ENCODE measurements at regions not wholly inside any gene's neighbourhood (a gene's known extent, or its start where the extent isn't known, plus 50 kb on each side); places are given as distances from the start of the nearest gene placed in this dataset.
"Not testable (repeated sequence)": the region's sequence is repeated elsewhere in the genome, so short reads cannot be mapped to it uniquely, and the experiment has no call there.

DNA sequence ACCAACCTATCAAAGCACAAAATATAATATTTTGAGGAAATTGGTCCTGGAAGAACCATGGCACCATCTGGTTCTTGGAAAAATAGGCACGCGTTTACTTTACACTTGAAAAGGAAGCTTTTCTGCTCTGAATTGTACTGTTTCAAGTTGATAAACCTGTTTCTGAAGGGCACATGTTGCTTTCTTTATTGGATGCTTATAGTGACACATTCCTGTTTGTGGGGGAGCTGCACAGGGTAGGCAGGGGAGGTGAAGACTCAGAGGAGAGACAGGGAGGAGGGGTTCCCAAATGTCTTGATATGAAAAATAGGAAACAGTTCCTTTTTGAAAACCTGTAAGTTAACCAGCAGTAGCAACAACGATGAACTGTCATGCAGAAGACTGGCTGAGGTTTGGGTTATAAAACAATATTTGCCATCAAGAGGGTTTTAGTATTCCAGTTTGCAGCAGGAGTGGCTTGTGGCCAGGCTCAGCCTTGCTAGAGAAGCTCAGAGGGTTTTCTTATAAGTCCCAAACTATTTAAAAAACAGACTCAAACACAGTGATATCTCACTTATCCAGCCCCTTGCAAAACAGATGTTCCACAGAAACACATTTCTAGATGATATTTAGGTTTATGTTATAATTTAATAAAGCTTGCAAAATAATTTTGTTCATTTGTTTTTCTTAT is 127.0 kb upstream of the MROH9 start:
- no peaks in the 10 kb centered on the region for H3K27me3 ChIP-seq (ENCODE audit: control insufficient read depth, insufficient read depth)
- H3K9me3 ChIP-seq (ENCODE audit: control insufficient read depth, low read length), result no peaks in the 10 kb centered on the region
- H3K4me1 ChIP-seq (ENCODE audit: control insufficient read depth, insufficient read depth, low read length), result no peaks in the 10 kb centered on the region
- H3K27ac ChIP-seq (ENCODE audit: low read length), result no peak overlapping the region
- H3K4me3 ChIP-seq (ENCODE audit: low read length), result no peak overlapping the region
- intact Hi-C loops (cut with DNase I), result loop anchor here in 1 of 4 donors (10.0 kb wide), 1 partner anchor 76 kb away; no protein-coding TSS in a partner anchor
- no peak for DNase-seq
- no peak for ATAC-seq
- 78% methylated on average over 3 of the region's 3 CpGs for WGBS

DNA sequence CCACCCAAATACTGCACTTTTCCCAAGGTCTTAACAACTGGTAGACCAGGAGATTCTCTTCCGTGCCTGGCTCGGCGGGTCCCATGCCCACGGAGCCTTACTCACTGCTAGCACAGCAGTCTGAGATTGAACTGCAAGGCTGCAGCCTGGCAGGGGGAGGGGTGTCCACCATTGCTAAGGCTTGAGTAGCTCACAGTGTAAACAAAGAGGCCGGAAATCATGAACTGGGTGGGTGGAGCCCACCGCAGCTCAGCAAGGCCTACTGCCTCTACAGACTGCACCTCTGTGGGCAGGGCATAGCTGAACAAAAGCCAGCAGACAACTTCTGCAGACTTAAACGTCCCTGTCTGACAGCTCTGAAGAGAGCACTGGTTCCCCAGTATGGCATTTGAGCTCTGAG is 124.3 kb upstream of the MROH9 start:
- intact Hi-C loops (cut with DNase I); ATAC-seq; H3K4me3 ChIP-seq (ENCODE audit: low read length); H3K4me1 ChIP-seq (ENCODE audit: control insufficient read depth, insufficient read depth, low read length); H3K27me3 ChIP-seq (ENCODE audit: control insufficient read depth, insufficient read depth); H3K9me3 ChIP-seq (ENCODE audit: control insufficient read depth, low read length); DNase-seq; H3K27ac ChIP-seq (ENCODE audit: low read length): not testable (repeated sequence)
- 80% methylated on average over 7 of the region's 7 CpGs for WGBS

DNA sequence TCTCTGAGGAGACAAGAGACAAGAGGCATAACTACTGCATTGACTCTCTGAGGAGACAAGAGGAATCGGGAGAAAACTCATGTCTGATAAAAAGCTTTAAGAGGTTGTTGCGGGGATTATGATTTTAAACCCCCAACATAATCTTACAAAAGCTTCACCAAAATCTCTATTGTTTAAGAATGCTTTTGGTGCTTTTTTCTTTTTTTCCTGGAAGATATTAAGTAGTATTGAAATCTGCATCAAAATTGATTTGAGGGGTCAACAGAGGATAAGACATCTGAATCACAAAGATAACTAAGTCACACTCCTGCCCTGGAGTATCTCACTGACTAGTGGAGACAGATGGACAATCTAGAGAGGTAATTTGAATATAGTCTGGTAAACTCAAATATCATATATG is 115.6 kb upstream of the MROH9 start:
- Histone ChIP-seq H3K27ac (ENCODE audit: low read length) (no peak overlapping the region), H3K4me1 (ENCODE audit: control insufficient read depth, insufficient read depth, low read length) (peaks cover 4% of the 10 kb centered on the region), H3K9me3 (ENCODE audit: control insufficient read depth, low read length) (no peaks in the 10 kb centered on the region), H3K4me3 (ENCODE audit: low read length) (no peak overlapping the region), H3K27me3 (ENCODE audit: control insufficient read depth, insufficient read depth) (no peaks in the 10 kb centered on the region)
- intact Hi-C loops (cut with DNase I), result no loop called here
- 64% methylated on average over 2 of the region's 2 CpGs for WGBS
- no peak for ATAC-seq
- no peak for DNase-seq

DNA sequence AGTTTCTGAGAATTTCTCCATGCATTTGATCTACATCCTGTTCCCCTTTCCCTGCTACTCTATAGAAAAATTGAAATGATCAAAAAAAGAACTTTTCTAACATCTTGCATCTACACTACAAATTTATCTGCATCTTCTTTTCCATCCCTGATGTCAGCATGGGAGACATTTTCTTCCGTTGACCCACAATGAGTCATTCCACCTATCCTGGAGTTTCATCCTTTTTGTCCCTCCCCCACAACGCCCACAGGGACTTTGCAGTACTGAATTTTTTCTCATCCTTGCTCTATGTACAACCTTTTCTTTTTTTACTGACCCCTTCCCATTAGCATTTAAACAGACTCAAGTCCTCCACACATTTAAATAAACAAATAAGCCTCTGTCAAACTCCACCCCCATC is 112.2 kb upstream of the MROH9 start:
- H3K9me3 ChIP-seq (ENCODE audit: control insufficient read depth, low read length), result no peaks in the 10 kb centered on the region
- whole genome bisulfite sequencing, result 75% methylated on average over 2 of the region's 2 CpGs
- no peak overlapping the region for H3K27ac ChIP-seq (ENCODE audit: low read length)
- DNase-seq (no peak), ATAC-seq (no peak)
- H3K4me3 ChIP-seq (ENCODE audit: low read length), result no peak overlapping the region
- intact Hi-C loops (cut with DNase I), result no loop called here
- peaks cover 4% of the 10 kb centered on the region for H3K4me1 ChIP-seq (ENCODE audit: control insufficient read depth, insufficient read depth, low read length)
- no peaks in the 10 kb centered on the region for H3K27me3 ChIP-seq (ENCODE audit: control insufficient read depth, insufficient read depth)

DNA sequence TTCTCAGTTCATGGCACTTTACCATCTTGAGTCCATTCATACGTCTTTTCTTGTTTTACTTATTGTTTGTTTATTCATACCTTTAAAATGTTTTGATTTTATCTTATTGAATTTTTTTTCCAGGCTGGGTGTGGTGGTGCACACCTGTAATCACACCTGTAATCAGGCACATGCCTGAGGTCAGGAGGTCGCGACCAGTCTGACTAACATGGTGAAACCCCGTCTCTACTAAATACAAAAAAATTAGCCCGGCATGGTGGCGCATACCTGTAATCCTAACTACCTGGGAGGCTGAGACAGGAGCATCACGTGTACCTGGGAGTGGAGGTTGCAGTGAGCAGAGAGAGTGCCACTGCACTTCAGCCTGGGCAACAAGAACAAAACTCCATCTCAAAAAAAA is 104.1 kb upstream of the MROH9 start:
- H3K4me1 ChIP-seq (ENCODE audit: control insufficient read depth, insufficient read depth, low read length), result no peaks in the 10 kb centered on the region
- intact Hi-C loops (cut with DNase I), result no loop called here
- no peaks in the 10 kb centered on the region for H3K27me3 ChIP-seq (ENCODE audit: control insufficient read depth, insufficient read depth)
- no peak overlapping the region for H3K27ac ChIP-seq (ENCODE audit: low read length)
- ATAC-seq (no peak), DNase-seq (no peak)
- WGBS, result 91% methylated on average over 7 of the region's 7 CpGs
- no peak overlapping the region for H3K4me3 ChIP-seq (ENCODE audit: low read length)
- no peaks in the 10 kb centered on the region for H3K9me3 ChIP-seq (ENCODE audit: control insufficient read depth, low read length)

DNA sequence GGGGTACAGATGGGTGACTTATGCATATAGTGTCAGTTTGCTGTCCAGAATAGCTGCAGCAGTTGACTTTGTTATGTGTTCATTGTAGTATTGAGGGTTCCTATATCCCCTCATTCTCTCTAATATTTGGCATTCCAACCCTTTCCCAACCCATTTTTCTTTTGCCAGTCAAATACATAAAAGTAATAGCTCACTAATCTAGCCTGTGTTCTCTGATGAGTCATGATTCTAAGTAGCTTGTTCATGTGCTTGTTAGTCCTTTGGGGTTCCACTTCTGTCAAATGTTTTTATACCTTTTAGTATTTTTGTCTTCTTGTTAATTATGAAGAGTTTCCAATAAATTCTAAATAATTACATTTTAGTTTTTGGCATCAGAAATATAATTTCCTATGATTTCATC is 99.2 kb upstream of the MROH9 start:
- no peak overlapping the region for H3K4me3 ChIP-seq (ENCODE audit: low read length)
- no peak for ATAC-seq
- H3K9me3 ChIP-seq (ENCODE audit: control insufficient read depth, low read length), result no peaks in the 10 kb centered on the region
- intact Hi-C loops (cut with DNase I), result no loop called here
- H3K27ac ChIP-seq (ENCODE audit: low read length), result no peak overlapping the region
- no peaks in the 10 kb centered on the region for H3K27me3 ChIP-seq (ENCODE audit: control insufficient read depth, insufficient read depth)
- no peak for DNase-seq
- no peaks in the 10 kb centered on the region for H3K4me1 ChIP-seq (ENCODE audit: control insufficient read depth, insufficient read depth, low read length)

DNA sequence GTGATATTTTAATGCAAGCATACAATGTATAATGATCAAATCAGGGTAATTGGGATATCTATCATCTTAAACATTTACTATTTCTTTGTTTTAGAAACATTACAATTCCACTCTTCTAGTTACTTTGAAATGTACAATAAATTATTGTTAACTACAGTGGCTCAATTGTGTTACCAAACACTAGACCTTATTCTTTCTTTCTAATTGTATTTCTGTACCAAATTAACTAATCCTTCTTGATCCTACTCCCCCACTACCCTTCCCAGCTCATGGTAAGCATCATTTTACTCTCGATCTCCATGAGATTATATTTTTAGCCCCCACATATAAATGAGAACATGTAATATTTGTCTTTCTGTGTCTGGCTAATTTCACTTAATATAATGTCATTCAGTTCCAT is 95.0 kb upstream of the MROH9 start:
- intact Hi-C loops (cut with DNase I), result no loop called here
- 73% methylated on average over 1 of the region's 1 CpG for WGBS
- no peaks in the 10 kb centered on the region for H3K27me3 ChIP-seq (ENCODE audit: control insufficient read depth, insufficient read depth)
- ATAC-seq, result no peak
- DNase-seq, result no peak
- no peak overlapping the region for H3K27ac ChIP-seq (ENCODE audit: low read length)
- no peaks in the 10 kb centered on the region for H3K9me3 ChIP-seq (ENCODE audit: control insufficient read depth, low read length)
- H3K4me1 ChIP-seq (ENCODE audit: control insufficient read depth, insufficient read depth, low read length), result no peaks in the 10 kb centered on the region
- no peak overlapping the region for H3K4me3 ChIP-seq (ENCODE audit: low read length)

DNA sequence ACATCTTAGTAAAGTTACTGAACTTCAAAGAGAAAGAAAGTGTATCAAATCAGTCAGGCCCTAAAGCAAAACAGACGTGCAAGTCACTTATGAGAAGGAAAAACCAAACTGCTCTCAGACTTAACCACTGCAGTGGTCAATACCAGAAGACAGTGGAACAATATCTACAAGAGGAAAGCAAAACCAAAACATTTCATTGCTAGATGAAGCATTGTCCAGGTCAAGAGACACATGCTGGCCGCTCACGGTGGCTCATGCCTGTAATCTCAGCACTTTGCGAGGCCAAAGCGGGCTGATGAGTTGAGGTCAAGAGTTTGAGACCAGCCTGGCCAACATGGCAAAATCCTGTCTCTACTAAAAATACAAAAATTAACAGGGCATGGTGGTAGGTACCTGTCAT is 82.0 kb upstream of the MROH9 start:
- H3K4me1 ChIP-seq (ENCODE audit: control insufficient read depth, insufficient read depth, low read length), result no peaks in the 10 kb centered on the region
- DNase-seq (no peak), ATAC-seq (no peak)
- H3K9me3 ChIP-seq (ENCODE audit: control insufficient read depth, low read length), result no peaks in the 10 kb centered on the region
- no peak overlapping the region for H3K27ac ChIP-seq (ENCODE audit: low read length)
- H3K4me3 ChIP-seq (ENCODE audit: low read length), result no peak overlapping the region
- H3K27me3 ChIP-seq (ENCODE audit: control insufficient read depth, insufficient read depth), result no peaks in the 10 kb centered on the region
- 86% methylated on average over 5 of the region's 5 CpGs for WGBS
- intact Hi-C loops (cut with DNase I), result no loop called here

DNA sequence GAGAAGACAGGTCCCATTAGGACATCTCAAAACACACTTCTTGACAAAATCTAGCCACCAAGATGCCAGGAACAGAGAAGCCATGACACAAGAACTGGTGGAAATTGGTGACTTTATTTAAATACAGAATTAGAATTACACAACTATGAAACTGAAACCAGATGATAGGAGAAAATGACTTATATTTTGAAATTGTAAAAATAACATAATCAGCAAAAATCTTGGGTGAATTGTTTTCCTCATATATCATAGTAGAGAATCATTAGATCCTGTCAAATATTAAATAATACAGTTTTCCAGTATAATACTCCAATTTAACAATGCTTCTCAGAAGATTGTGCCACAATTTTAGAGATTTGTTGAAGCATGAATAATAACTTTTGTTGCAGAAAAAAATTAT is 81.5 kb upstream of the MROH9 start:
- Histone ChIP-seq H3K27ac (ENCODE audit: low read length) (no peak overlapping the region), H3K4me1 (ENCODE audit: control insufficient read depth, insufficient read depth, low read length) (no peaks in the 10 kb centered on the region), H3K9me3 (ENCODE audit: control insufficient read depth, low read length) (no peaks in the 10 kb centered on the region), H3K4me3 (ENCODE audit: low read length) (no peak overlapping the region), H3K27me3 (ENCODE audit: control insufficient read depth, insufficient read depth) (no peaks in the 10 kb centered on the region)
- no peak for ATAC-seq
- DNase-seq, result no peak
- intact Hi-C loops (cut with DNase I), result no loop called here

DNA sequence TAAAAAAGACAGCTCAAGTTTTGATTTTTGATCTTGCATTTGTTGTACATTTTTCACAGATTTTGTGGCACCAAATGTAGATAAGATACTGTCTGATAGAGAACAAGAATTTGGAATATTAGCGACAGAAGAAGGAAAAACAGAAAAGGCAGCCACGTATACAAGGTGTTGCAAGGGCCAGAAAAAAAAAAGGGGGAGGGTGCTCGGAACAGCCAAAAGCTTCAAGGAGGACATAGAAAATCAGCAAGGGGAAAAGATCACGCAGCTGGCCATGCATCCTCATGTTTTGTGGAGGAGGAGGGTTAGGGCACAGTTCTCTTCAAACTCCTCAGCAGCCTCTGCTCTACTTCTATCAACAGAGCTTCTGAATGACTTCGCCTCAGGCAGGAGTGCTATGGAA is 80.7 kb upstream of the MROH9 start:
- DNase-seq (no peak), ATAC-seq (no peak)
- H3K27ac ChIP-seq (ENCODE audit: low read length), result no peak overlapping the region
- WGBS, result 64% methylated on average over 5 of the region's 5 CpGs
- H3K9me3 ChIP-seq (ENCODE audit: control insufficient read depth, low read length), result no peaks in the 10 kb centered on the region
- intact Hi-C loops (cut with DNase I), result no loop called here
- no peaks in the 10 kb centered on the region for H3K4me1 ChIP-seq (ENCODE audit: control insufficient read depth, insufficient read depth, low read length)
- no peak overlapping the region for H3K4me3 ChIP-seq (ENCODE audit: low read length)
- H3K27me3 ChIP-seq (ENCODE audit: control insufficient read depth, insufficient read depth), result no peaks in the 10 kb centered on the region

DNA sequence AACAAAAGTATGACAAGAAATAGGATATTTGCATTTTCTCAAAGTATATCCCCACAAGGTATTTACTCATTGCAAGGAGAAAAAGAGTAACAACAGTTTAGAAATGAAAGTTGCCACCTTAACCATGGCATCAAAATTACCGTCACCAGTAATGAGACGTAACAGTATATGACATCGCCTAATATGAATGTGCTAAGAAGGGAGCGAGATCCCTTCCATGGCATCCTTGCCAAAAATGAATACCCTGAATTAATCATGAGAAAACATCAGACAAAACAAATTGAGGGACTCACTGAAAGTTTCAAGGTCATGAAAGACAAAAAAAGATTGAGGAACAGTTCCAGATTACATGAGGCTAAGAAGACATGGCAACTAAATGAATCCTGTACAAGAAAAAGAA is 78.9 kb upstream of the MROH9 start:
- no peak for DNase-seq
- H3K27me3 ChIP-seq (ENCODE audit: control insufficient read depth, insufficient read depth), result no peaks in the 10 kb centered on the region
- H3K4me3 ChIP-seq (ENCODE audit: low read length), result no peak overlapping the region
- intact Hi-C loops (cut with DNase I), result no loop called here
- WGBS, result 41% methylated on average over 4 of the region's 4 CpGs
- no peaks in the 10 kb centered on the region for H3K4me1 ChIP-seq (ENCODE audit: control insufficient read depth, insufficient read depth, low read length)
- no peak for ATAC-seq
- no peak overlapping the region for H3K27ac ChIP-seq (ENCODE audit: low read length)
- no peaks in the 10 kb centered on the region for H3K9me3 ChIP-seq (ENCODE audit: control insufficient read depth, low read length)

DNA sequence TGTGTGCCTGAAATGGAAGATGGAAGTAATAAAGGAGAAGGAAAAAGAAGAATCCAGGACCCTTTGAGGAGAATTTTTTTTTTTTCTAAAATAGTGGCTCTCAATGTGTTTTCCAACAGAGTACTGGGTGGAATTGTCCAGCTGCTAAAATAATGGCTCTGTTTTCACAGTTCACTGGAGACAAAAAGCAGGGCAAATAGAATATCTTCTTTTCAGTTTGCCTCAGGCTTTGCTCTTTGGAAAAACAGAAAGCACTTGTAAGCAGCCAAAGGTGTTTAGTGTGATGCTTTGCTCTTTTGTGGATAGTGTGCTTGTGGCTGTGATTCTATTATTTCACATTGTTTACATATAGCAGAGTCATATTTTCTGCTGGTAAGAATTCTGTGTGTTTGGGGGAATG is 77.4 kb upstream of the MROH9 start:
- Histone ChIP-seq H3K9me3 (ENCODE audit: control insufficient read depth, low read length) (no peaks in the 10 kb centered on the region), H3K4me3 (ENCODE audit: low read length) (no peak overlapping the region), H3K27ac (ENCODE audit: low read length) (no peak overlapping the region), H3K4me1 (ENCODE audit: control insufficient read depth, insufficient read depth, low read length) (no peaks in the 10 kb centered on the region), H3K27me3 (ENCODE audit: control insufficient read depth, insufficient read depth) (no peaks in the 10 kb centered on the region)
- ATAC-seq (no peak), DNase-seq (no peak)
- intact Hi-C loops (cut with DNase I), result no loop called here
